ENCODE measurements at regions not wholly inside any gene's neighbourhood (a gene's known extent, or its start where the extent isn't known, plus 50 kb on each side); places are given as distances from the start of the nearest gene placed in this dataset.

DNA sequence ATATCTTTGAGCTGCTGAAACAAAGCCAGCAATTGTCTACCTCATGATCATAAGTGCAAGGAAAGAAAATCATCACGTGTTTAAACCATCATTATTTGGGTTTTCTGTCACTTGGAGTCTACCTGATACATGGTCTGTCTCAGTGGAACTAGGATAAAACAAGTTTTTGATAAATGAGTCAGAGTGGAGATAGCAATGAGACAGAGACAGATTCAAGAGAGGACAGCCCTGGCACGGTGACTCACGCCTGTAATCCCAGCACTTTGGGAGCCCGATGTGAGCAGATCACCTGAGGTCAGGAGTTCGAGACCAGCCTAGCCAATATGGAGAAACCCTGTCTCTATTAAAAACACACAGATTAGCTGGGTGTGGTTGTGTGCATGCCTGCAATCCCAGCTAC is 93.8 kb downstream of the PMAIP1 start:
- in situ Hi-C loops (cut with MboI), result loop anchor here (10.0 kb wide), 1 partner anchor 561 kb away; no protein-coding TSS in a partner anchor
- CTCF ChIA-PET (ENCODE audit: low intra/inter-chr PET ratio), result no interaction called here

DNA sequence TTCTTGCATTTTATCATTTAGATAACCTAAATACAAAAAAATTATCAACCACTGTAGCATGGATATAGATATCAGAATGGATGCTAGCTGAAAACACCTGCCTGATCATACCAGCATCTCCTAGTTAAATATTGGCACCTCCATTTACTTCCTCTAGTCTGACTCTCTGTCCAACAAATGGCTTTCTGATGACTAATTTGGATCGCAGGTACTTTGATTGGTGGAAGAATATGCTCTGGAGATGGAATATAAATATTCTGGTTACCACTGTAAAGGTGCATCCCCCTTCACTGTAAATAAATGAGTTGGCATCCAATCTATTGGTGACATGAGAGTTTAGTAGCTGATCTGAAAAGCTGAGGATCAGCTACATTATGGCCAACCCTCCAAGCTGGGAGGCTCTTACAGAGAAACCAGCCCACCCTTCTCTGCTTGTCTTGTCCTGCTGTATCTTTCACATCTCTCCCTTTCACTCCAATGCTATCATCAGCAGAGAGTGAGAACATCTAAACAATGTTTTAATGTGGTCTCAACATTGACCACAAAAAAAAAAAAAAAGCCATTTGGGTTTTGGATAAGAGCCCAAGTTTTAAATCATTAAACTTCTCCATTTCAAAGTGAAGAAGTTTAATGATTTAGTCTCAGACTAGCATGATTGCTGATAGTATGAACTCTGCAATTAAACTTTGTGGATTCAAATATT is 90.5 kb downstream of the PMAIP1 start:
- FAIRE-seq, result no peak
- CTCF ChIA-PET (ENCODE audit: low intra/inter-chr PET ratio), result no interaction called here
- DNase-seq (ENCODE audit: extremely low read depth in 1 of 4, low spot score in 3 of 4), result no peak
- Histone ChIP-seq H3K4me1 (replicated peaks in 1 of 2; ENCODE audit: control insufficient read depth in 2 of 2, insufficient read depth in 2 of 2, low read length in 2 of 2) (no peaks in the 10 kb centered on the region), H4K20me1 (replicated peaks; ENCODE audit: control insufficient read depth, insufficient read depth, low read length) (no peaks in the 10 kb centered on the region), H3K27me3 (ENCODE audit: control insufficient read depth in 2 of 2, insufficient read depth in 2 of 2, low read length in 2 of 2) (no peaks in the 10 kb centered on the region), H3K4me2 (ENCODE audit: insufficient read depth, low read length) (no peak overlapping the region), H2AFZ (ENCODE audit: low read depth, low read length) (no peak overlapping the region), H3K9ac (ENCODE audit: insufficient read depth in 1 of 2, low read depth in 2 of 2, low read length in 2 of 2) (no peak overlapping the region), H3K36me3 (ENCODE audit: control insufficient read depth, insufficient read depth, low read length) (no peaks in the 10 kb centered on the region), H3K4me3 (no peak overlapping the region), H3K9me3 (replicated peaks; ENCODE audit: control insufficient read depth, insufficient read depth, low read depth, low read length) (no peaks in the 10 kb centered on the region), H3K27ac (ENCODE audit: extremely low read depth, low read depth, low read length) (no peak overlapping the region), H3K9me1 (ENCODE audit: control insufficient read depth, insufficient read depth, low read length) (no peaks in the 10 kb centered on the region), H3K79me2 (ENCODE audit: control insufficient read depth, insufficient read depth, low read length) (no peaks in the 10 kb centered on the region)
- TF ChIP-seq KLF16 (IDR thresholded peaks at IDR 0.05), result no peak
- no peak for TF ChIP-seq SMAD2 (IDR thresholded peaks at IDR 0.05; ENCODE audit: low read depth, low read length)
- TF ChIP-seq, protein P1, sequence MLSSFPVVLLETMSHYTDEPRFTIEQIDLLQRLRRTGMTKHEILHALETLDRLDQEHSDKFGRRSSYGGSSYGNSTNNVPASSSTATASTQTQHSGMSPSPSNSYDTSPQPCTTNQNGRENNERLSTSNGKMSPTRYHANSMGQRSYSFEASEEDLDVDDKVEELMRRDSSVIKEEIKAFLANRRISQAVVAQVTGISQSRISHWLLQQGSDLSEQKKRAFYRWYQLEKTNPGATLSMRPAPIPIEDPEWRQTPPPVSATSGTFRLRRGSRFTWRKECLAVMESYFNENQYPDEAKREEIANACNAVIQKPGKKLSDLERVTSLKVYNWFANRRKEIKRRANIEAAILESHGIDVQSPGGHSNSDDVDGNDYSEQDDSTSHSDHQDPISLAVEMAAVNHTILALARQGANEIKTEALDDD (IDR thresholded peaks at IDR 0.05), result no peak
- TF ChIP-seq MYC (IDR thresholded peaks at IDR 0.05; ENCODE audit: low read depth, low read length), result no peak
- no peak for TF ChIP-seq MYC (CRISPR knock-in tag; IDR thresholded peaks at IDR 0.05; ENCODE audit: borderline replicate concordance, low read depth)
- TF ChIP-seq KAT7 (CRISPR knock-in tag; IDR thresholded peaks at IDR 0.05; ENCODE audit: borderline replicate concordance), result no peak
- TF ChIP-seq MAFK (IDR thresholded peaks at IDR 0.05; ENCODE audit: low read length), result no peak
- TF ChIP-seq, protein P2, sequence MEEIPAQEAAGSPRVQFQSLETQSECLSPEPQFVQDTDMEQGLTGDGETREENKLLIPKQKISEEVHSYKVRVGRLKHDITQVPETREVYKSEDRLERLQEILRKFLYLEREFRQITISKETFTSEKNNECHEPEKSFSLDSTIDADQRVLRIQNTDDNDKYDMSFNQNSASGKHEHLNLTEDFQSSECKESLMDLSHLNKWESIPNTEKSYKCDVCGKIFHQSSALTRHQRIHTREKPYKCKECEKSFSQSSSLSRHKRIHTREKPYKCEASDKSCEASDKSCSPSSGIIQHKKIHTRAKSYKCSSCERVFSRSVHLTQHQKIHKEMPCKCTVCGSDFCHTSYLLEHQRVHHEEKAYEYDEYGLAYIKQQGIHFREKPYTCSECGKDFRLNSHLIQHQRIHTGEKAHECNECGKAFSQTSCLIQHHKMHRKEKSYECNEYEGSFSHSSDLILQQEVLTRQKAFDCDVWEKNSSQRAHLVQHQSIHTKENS (CRISPR knock-in tag; IDR thresholded peaks at IDR 0.05), result no peak
- 7% methylated on average over 1 of the region's 1 CpG for WGBS (ENCODE audit: insufficient coverage, low coverage, missing lambda C conversion rate)
- ATAC-seq, result no peak
- POLR2A ChIA-PET, result interaction anchor here (0.6 kb wide), 1 partner anchor 102 kb away, joined by 3 read pairs; no protein-coding TSS in a partner anchor
- in situ Hi-C loops (cut with MboI), result loop anchor here (10.0 kb wide), 1 partner anchor 565 kb away; no protein-coding TSS in a partner anchor
- intact Hi-C loops (cut with micrococcal nuclease), result no loop called here
- no TSS peak for BruUV-seq (replicated peaks)

More for the DNA sequence above, 93.8 kb downstream of the PMAIP1 start:
- no peak for TF ChIP-seq EP400 (IDR thresholded peaks at IDR 0.05)
- no peak for TF ChIP-seq ZNF583 (CRISPR knock-in tag; IDR thresholded peaks at IDR 0.05)
- no peaks in the 10 kb centered on the region for H4K20me1 ChIP-seq (replicated peaks; ENCODE audit: control insufficient read depth, insufficient read depth, low read length)
- FAIRE-seq, result no peak
- H3K27me3 ChIP-seq (ENCODE audit: control insufficient read depth in 2 of 2, insufficient read depth in 2 of 2, low read length in 2 of 2), result no peaks in the 10 kb centered on the region
- no TSS peak for BruUV-seq (replicated peaks)
- no peak overlapping the region for H3K9ac ChIP-seq (ENCODE audit: insufficient read depth in 1 of 2, low read depth in 2 of 2, low read length in 2 of 2)
- no peak for ATAC-seq
- H3K79me2 ChIP-seq (ENCODE audit: control insufficient read depth, insufficient read depth, low read length), result no peaks in the 10 kb centered on the region
- H3K36me3 ChIP-seq (ENCODE audit: control insufficient read depth, insufficient read depth, low read length), result no peaks in the 10 kb centered on the region
- H3K9me3 ChIP-seq (replicated peaks; ENCODE audit: control insufficient read depth, insufficient read depth, low read depth, low read length), result no peaks in the 10 kb centered on the region
- intact Hi-C loops (cut with micrococcal nuclease), result no loop called here
- WGBS (ENCODE audit: insufficient coverage, low coverage, missing lambda C conversion rate), result 0% methylated on average over 4 of the region's 5 CpGs
- no peak overlapping the region for H3K4me3 ChIP-seq
- POLR2A ChIA-PET, result no interaction called here
- H3K4me1 ChIP-seq (replicated peaks in 1 of 2; ENCODE audit: control insufficient read depth in 2 of 2, insufficient read depth in 2 of 2, low read length in 2 of 2), result no peaks in the 10 kb centered on the region
- H3K9me1 ChIP-seq (ENCODE audit: control insufficient read depth, insufficient read depth, low read length), result no peaks in the 10 kb centered on the region
- DNase-seq (ENCODE audit: extremely low read depth in 1 of 4, low spot score in 3 of 4), result no peak
- no peak overlapping the region for H3K4me2 ChIP-seq (ENCODE audit: insufficient read depth, low read length)
- H2AFZ ChIP-seq (ENCODE audit: low read depth, low read length), result no peak overlapping the region
- no peak overlapping the region for H3K27ac ChIP-seq (ENCODE audit: extremely low read depth, low read depth, low read length)

Data from K562 (cell line).